Keratinocyte (primary cell): ENCODE measurements at regions not wholly inside any gene's neighbourhood (a gene's known extent, or its start where the extent isn't known, plus 50 kb on each side); places are given as distances from the start of the nearest gene placed in this dataset.

Source experiments
- DNase-seq: peaks from one replicate; pipeline ENCODE4 v3.0.0-alpha.2; 2011; ENCODE audit warnings: low read depth, missing footprints, low spot score
- FAIRE-seq: peaks from 2 replicates; lab custom pipeline; 2011; peaks lifted over from hg19 to GRCh38; lab: Jason Lieb, UNC
- H2AFZ ChIP-seq: 2 replicates; pipeline ENCODE4 v1.6.0; 2012; ENCODE audit warnings: low read length, control low read depth, inconsistent platforms; ENCODE audit not compliant: control insufficient read depth
- H3K27ac ChIP-seq: 2 replicates; pipeline ENCODE4 v1.5.1; 2011; ENCODE audit warnings: low read length; ENCODE audit not compliant: control insufficient read depth, insufficient read depth
- H3K27me3 ChIP-seq: 3 replicates; pipeline ENCODE4 v1.6.0; 2011; ENCODE audit warnings: low read length; ENCODE audit not compliant: control insufficient read depth, insufficient read depth; ENCODE audit errors: extremely low read depth
- H3K36me3 ChIP-seq, 2 experiments: 2 replicates in 1 of 2; 3 replicates in 1 of 2; pipeline ENCODE4 v1.5.1; 2011; ENCODE audit warnings: low read length in 2 of 2, mild to moderate bottlenecking in 1 of 2; ENCODE audit not compliant: control insufficient read depth in 2 of 2, insufficient read depth in 2 of 2; ENCODE audit errors: extremely low read depth in 1 of 2
- H3K4me1 ChIP-seq: 3 replicates; pipeline ENCODE4 v1.5.1; 2011; ENCODE audit warnings: low read length; ENCODE audit not compliant: control insufficient read depth, insufficient read depth; ENCODE audit errors: extremely low read depth
- H3K4me2 ChIP-seq: 3 replicates; pipeline ENCODE4 v1.6.0; 2011; ENCODE audit warnings: low read depth, low read length; ENCODE audit not compliant: control insufficient read depth, insufficient read depth; ENCODE audit errors: extremely low read depth
- H3K4me3 ChIP-seq, 3 experiments: fragments of 200-600 bp in 1 of 3; sonication (generic) in 1 of 3; 2 replicates in 2 of 3; 3 replicates in 1 of 3; pipeline ENCODE4 v1.5.1; 2011 to 2016; ENCODE audit warnings: low read length in 3 of 3, mild to moderate bottlenecking in 3 of 3, control low read depth in 2 of 3, inconsistent platforms in 1 of 3, low read depth in 1 of 3, mixed read lengths in 1 of 3, mixed run types in 1 of 3, moderate library complexity in 1 of 3; ENCODE audit not compliant: control insufficient read depth in 2 of 3, insufficient read depth in 2 of 3; ENCODE audit errors: extremely low read depth in 1 of 3
- H3K79me2 ChIP-seq: 2 replicates; pipeline ENCODE4 v1.6.0; 2012; ENCODE audit warnings: low read length; ENCODE audit not compliant: control insufficient read depth, insufficient read depth
- H3K9ac ChIP-seq: 3 replicates; pipeline ENCODE4 v1.6.0; 2011; ENCODE audit warnings: low read length; ENCODE audit not compliant: control insufficient read depth, insufficient read depth; ENCODE audit errors: extremely low read depth
- H3K9me1 ChIP-seq: 3 replicates; pipeline ENCODE4 v1.6.0; 2011; ENCODE audit warnings: low read length; ENCODE audit not compliant: control insufficient read depth, insufficient read depth; ENCODE audit errors: extremely low read depth
- H3K9me3 ChIP-seq: 2 replicates; pipeline ENCODE4 v1.5.1; 2012; ENCODE audit warnings: low read depth, low read length; ENCODE audit not compliant: control insufficient read depth
- H4K20me1 ChIP-seq: 3 replicates; pipeline ENCODE4 v1.6.0; 2011; ENCODE audit warnings: low read length; ENCODE audit not compliant: control insufficient read depth, insufficient read depth; ENCODE audit errors: extremely low read depth
- EZH2 ChIP-seq: IDR thresholded peaks from one replicate; pipeline ENCODE4 v1.6.1; 2012; ENCODE audit warnings: inconsistent platforms, mild to moderate bottlenecking, low read length, moderate library complexity
- dilution Hi-C: fragments of 300-500 bp; cut with MboI; formaldehyde crosslinking; loops from one replicate; pipeline ENCODE4 v1.7.0; 2020; ENCODE audit warnings: low sequenced_read_pairs; ENCODE audit not compliant: extremely low pct_ligation_motif_present
- TF ChIP-seq, protein P1 (sequence below), 3 experiments: IDR thresholded peaks in 1 of 3; conservative IDR thresholded peaks in 1 of 3; optimal IDR thresholded peaks in 1 of 3; 2 replicates in 2 of 3; 3 replicates in 1 of 3; pipeline versions ENCODE3 to v1.5.1; 2011; ENCODE audit warnings: low read length in 3 of 3, mild to moderate bottlenecking in 3 of 3, moderate library complexity in 2 of 3, control low read depth in 1 of 3, inconsistent platforms in 1 of 3; ENCODE audit not compliant: insufficient read depth in 2 of 3; ENCODE audit errors: extremely low read depth in 1 of 3

DNA sequence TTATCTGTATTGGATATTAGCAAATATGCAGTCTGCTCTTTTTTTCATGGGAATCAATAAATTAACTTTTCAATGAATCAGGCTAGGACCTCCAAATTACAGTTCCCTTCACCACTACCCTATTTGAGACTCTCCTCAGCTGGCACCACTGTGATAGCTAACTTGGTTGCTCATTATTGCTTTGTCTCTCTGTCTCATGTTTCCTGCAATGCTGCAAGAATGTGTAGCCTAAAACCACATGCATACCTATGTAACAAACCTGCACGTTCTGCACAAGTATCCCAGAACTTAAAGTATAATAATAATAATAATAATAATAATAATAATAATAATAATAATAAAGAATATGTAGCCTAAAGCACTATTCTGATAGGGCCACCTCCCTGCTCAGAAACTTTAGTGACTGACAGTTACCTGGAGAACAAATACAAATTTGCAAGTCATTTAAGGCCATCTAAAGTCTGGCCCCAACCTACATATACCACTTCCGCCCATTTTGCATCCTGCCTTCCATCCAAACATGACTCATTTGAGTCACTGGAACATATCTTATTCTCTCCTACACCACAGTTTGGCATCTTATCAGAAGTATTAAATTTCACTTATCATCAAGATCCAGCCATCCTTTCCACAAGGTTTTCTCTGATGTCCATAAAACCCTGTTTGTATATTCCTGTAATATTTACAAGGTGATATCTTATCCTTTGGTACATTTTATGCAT, 215.1 kb downstream of the LRRK2 start:
- Histone ChIP-seq H3K9me3 (no peaks in the 10 kb centered on the region), H3K9ac (no peak overlapping the region), H2AFZ (no peak overlapping the region), H3K4me3 (no peak overlapping the region), H3K79me2 (no peaks in the 10 kb centered on the region), H3K27ac (no peak overlapping the region), H3K27me3 (no peaks in the 10 kb centered on the region), H3K4me1 (peaks cover 6% of the 10 kb centered on the region), H4K20me1 (no peaks in the 10 kb centered on the region), H3K9me1 (peaks cover 3% of the 10 kb centered on the region), H3K4me2 (no peak overlapping the region), H3K36me3 (no peaks in the 10 kb centered on the region)
- DNase-seq (no peak), FAIRE-seq (peak; percentile 84)
- TF ChIP-seq, protein P1, sequence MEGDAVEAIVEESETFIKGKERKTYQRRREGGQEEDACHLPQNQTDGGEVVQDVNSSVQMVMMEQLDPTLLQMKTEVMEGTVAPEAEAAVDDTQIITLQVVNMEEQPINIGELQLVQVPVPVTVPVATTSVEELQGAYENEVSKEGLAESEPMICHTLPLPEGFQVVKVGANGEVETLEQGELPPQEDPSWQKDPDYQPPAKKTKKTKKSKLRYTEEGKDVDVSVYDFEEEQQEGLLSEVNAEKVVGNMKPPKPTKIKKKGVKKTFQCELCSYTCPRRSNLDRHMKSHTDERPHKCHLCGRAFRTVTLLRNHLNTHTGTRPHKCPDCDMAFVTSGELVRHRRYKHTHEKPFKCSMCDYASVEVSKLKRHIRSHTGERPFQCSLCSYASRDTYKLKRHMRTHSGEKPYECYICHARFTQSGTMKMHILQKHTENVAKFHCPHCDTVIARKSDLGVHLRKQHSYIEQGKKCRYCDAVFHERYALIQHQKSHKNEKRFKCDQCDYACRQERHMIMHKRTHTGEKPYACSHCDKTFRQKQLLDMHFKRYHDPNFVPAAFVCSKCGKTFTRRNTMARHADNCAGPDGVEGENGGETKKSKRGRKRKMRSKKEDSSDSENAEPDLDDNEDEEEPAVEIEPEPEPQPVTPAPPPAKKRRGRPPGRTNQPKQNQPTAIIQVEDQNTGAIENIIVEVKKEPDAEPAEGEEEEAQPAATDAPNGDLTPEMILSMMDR (optimal IDR thresholded peaks at IDR 0.05 in 1 of 3, IDR thresholded peaks at IDR 0.05 in 1 of 3, conservative IDR thresholded peaks at IDR 0.05 in 1 of 3; ENCODE audit: extremely low read depth in 1 of 3, insufficient read depth in 2 of 3, low read length in 3 of 3): no peak
- TF ChIP-seq EZH2: no peak
- dilution Hi-C loops: no loop called here

DNA sequence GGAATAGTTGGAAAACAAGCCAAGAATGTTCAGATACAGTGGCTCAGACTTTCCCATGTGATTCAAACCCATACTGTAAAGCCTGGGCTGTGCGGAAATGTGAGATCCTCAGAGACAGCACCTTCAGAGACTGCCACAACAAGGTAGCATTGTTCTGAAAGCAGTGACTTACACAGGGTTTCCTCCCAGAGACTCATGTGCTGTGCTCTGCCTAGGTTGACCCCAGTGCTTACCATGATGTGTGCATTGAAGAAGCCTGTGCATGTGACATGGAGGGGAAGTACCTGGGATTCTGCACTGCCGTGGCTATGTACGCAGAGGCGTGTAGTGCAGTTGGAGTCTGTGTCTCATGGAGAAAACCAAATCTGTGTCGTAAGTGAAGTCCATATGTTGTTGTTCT, 219.4 kb downstream of the LRRK2 start:
- Histone ChIP-seq H3K9ac (no peak overlapping the region), H3K9me3 (no peaks in the 10 kb centered on the region), H3K27ac (no peak overlapping the region), H3K4me2 (no peak overlapping the region), H3K9me1 (peaks cover 3% of the 10 kb centered on the region), H3K27me3 (no peaks in the 10 kb centered on the region), H3K4me1 (peaks cover 6% of the 10 kb centered on the region), H2AFZ (no peak overlapping the region), H3K4me3 (no peak overlapping the region), H3K79me2 (no peaks in the 10 kb centered on the region), H3K36me3 (no peaks in the 10 kb centered on the region), H4K20me1 (no peaks in the 10 kb centered on the region)
- DNase-seq (no peak), FAIRE-seq (no peak)
- TF ChIP-seq, protein P1 (optimal IDR thresholded peaks at IDR 0.05 in 1 of 3, IDR thresholded peaks at IDR 0.05 in 1 of 3, conservative IDR thresholded peaks at IDR 0.05 in 1 of 3; ENCODE audit: extremely low read depth in 1 of 3, insufficient read depth in 2 of 3, low read length in 3 of 3): no peak
- no peak for TF ChIP-seq EZH2
- dilution Hi-C loops: no loop called here
